HG02970 (cell line): ENCODE measurements at regions not wholly inside any gene's neighbourhood (a gene's known extent, or its start where the extent isn't known, plus 50 kb on each side); places are given as distances from the start of the nearest gene placed in this dataset.

Experiments
- ATAC-seq: cut with Tn5 transposase; IDR thresholded peaks from one replicate; pipeline ENCODE4 v1.9.1; 2021; ENCODE audit warnings: mild to moderate bottlenecking, moderate library complexity, moderate number of reproducible peaks; ENCODE audit not compliant: unreplicated experiment, low FRiP score

DNA sequence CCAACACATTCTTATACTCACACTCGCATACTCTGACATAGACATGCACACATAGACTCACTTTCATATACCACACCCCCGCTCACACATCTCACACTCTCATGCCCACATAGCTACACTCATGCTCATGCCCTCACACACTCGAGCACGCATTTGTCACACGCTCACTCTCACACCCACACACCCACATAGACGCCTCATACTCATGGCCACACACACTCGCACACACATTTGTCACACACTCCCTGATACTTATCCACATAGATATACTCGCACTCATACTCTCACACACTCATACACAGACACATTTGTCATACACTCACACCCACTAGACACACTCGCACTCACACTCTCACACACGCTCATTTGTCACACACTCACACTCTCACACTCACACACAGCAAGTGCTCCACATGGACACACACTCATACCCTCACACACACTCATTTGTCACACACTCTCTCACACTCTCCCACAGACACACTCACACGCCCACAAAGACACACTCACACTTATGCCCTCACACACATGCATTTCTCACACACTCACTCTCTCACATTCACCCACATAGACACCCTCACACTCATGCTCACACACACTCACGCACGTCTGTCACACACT is 50.9 kb downstream of the TNP1 start:
- no peak for ATAC-seq

DNA sequence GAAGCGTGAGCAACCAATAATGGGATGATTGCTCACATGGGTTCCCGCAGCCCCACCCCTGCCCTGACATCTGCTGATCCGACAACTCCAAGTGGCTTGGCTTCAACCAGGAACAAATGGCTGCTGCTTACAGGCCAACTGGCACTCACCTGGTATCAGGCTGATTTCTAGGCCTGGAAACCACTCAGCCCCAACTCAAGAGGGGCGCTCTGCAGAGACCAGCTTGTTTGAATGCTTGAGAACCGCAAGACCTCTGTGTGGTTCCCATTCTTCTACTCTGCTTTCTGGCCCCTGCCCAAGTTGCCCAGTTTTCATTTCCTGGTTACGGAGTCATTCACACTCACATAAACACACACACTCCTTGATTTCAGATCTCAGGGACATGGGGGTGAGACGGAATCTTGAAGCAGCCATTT is 52.0 kb downstream of the TNP1 start:
- no peak for ATAC-seq

DNA sequence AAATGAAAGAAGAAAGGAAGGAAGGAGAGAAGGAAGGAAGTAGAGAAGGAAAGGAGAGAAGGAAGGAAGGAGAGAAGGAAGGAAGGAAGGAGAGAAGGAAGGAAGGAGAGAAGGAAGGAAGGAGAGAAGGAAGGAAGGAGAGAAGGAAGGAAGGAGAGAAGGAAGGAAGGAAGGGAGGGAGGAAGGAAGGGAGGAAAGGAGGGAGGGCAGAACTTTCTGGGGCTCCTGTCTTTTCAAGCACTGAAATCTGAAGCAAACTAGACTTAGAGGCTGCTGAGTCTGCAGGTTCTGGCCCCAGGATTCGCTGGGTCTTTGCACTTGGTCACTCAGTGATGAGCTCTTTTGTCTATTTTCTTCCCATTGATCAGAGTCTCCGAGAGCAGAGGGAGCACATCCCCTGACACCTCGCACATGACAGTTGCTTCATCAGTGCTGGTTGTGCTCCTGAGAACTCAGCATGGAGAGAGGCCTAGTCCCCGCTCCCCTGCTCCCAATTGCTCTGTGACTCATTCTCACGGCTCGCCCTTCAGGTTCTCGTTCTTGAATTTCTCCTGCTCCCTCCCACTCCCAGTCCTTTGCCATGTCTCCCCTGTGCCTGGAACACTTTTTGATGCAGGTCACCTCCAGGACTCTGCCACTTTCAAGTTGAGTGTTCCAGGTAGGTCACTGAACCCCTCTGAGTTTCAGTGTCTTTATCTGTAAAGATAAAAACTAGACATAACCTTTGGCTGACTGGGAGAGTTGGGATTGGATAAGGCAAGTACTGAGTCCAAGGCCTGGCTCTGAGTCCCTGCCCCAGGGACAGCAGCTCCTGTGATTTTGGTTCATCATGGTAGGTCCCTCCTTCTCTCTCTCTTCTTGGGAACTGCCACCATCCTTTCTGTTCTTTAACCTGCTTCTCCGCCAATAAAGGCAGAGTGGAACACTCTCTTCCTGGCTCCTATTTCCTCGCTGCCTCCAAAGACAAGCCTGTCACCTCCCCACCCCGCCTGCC is 55.2 kb downstream of the TNP1 start:
- no peak for ATAC-seq

DNA sequence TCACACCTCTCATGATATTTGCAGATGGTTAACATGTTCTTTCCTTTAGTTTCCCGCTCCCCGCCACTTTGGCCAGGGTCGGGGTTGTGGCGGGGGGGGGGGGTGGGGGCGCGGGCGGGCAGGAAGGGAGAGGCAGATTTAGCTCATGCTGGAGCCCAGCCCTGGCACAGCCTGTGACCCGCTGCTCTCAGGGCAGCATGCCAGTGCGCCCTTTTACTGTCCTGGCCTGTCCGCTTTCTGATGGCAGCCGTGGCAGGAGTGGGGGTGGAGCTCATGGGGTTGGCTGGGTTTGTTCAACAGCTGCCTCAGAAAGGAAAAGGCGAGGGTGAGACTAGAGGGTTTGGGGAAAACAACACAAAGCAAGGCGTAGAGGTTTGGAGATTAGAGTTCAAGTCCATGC is 56.1 kb downstream of the TNP1 start:
- no peak for ATAC-seq

DNA sequence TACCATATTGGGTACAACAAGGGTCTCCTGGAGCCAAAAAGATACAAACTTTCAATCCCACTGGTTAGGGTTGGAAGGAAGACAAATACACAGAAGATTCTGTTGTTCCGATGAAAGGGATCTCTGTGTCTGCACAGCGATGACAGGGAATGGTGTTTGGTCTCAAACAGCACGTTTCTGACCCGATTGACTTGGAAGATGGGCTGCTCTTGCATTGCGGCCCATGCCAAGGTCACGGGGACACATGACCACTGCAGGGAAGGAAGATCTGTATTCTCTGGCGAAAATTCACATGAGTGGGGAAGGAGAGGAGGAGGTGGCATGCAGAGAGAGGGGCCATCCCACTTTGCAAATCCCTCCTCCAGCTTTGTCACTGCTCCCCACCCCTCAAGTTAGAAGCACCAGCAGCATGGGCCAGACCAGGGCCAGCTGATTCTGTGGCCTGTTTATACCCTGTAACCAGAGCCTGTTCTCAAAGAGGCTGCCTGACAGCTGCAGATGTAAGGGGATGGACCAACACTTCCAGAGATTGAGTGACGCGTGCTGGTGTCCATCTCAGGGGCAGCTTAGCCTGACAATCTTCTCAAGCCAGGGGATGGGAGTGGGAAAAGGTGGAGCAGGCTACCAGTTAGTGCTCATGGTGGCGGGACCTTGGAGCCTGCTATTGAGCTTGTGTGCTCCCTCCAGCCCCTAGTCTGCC is 57.2 kb downstream of the TNP1 start:
- no peak for ATAC-seq

DNA sequence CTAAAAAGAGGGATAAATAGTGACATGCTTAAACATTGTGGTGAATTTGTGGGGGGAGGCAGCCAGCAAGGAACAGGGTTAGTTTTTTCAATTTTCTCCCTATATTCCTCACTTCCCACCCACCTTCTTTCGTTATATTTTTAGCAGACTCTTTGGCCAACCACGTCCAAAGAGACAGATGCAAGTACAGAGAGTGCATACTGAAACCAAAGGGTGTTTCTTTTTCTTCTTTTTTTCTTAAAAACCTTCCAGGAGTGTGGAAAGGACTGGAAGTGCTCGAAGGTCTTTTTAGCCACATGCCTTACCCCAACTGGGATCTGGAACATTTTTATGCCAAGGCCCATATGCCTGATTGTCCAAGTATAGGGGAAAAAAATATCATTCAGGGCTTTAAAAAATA is 59.0 kb downstream of the TNP1 start:
- ATAC-seq, result no peak

DNA sequence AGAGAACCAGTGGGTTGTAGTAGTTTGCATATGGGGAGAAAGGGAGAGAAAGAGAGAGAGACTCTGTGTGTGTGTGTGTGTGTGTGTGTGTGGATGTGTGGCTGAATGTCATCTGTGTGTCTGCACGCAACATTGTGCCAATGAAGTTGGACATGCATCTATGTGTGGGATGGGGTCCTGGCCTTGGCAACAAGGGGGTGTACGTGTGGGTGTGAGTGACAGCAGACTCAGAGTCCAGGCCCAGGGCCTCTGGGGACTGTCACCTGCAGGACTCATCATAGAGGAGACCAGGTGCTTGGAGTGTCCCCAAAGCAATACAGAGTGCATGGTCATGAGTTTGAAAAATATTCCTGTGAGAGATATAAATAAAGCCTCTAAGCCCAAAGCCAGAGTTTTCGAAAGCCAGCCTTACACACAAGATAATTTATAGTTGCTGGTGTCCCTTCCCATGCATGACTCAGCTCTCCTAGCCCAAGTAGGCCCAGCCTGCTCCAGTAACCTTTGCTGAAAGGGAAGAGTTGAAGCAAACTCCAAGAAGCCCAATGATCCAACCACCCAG is 59.9 kb downstream of the TNP1 start:
- ATAC-seq, result no peak

DNA sequence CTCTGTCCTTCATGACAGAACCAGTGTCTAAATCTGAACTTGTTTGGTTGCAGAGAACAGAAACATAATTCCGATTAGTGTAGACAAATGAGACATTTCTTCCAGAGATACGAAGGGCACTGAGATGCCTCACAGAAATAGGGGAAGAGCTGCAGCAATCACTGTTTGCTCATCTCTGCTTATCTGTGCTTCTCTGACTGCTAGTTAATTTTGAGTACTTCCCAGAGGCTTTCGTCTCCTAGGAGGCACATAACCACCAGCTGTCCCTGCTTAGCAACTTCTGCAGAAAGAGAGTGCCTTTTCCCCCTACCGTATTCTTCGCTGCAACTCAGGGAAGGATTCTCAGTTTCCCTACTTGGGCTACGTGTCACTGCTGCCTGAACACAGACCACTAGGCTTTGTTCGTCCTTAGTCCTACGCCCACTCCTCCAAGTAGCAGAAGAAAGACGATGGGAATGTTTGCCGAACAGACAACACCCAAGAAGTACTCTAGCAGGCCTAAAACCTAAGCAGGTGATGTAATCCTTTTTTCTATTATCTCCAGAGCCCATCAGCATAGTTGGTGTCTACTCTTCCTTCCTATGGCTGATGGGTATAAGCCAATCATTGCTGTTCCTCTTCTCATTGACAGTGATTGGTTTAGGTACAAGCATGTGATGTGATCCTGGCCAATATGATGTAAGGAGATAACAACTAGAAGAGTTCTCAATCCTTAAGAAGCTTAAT is 63.6 kb downstream of the TNP1 start:
- no peak for ATAC-seq

DNA sequence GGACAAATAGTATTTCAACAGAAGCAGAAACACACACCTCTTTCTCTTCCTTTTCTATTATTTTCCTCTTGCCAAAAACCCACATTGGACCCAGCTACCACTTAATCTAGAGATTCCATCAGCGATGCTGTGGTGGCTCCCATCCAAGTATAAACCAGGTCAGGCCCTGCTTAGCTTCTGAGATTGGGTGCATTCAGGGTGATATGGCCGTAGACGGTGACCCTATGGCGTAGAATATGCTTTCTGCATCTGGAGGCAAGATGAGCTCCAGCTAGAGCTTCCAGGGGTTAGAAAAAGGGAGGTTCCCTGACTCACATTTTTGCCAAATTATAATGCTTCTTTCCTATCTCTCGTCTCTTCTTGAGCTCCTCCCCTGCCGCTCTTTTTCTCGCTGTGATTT is 66.5 kb downstream of the TNP1 start:
- no peak for ATAC-seq

DNA sequence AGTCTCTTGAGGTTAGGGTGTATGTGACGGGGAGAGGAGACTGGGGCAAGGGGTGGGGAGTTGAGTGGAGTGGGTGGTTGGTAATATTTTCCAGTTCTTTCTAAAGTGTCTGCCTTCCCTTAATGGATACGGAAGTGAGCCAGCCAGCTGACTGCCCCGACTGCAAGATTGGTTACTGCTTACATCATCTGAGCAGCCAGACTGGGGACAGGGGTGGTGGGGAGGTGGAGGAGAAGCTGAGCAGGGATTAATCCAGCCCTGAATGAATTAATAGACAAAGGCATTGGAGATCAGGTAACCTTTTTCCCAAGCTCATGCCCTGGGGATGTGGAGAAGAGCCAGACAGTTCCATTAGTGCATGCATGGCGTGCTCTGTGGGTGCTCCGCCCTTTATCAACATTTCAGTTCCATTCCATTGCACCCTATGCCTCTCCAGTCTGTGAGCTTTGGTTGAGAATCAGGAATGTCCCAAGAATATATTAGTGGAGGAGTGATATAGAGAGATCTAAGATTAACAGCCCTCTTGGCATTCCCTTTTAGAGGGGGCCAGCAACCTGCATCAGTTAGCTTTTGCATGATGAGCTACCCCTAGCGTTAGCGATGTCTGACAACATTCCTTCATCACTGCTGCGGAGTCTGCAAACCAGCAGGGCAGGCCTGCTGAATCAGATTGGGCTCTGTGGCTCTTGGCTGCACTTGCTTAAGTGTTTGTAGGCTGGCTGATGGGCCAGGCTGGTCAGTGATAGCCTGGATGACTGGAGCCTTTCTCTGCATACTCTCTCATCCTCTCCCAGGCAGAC is 67.4 kb downstream of the TNP1 start:
- no peak for ATAC-seq

DNA sequence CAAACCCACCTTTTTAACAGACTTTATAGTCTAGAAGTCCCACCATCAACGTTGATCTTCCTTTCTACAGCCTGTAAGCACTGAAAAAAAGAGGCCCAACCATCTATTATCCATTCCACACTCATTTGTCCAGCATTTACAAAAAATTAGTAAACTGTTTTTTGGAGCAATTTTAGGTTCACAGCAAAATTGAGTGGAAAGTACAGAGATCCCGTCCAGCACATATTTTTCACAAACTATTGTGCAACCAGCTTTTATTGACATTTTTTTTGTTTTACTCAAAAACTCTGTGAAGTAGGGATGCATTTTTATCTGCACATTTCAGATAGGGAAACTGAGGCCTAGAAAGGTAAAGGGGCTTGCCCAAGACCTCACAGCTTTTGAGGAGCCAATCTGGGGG is 68.6 kb downstream of the TNP1 start:
- ATAC-seq, result no peak

DNA sequence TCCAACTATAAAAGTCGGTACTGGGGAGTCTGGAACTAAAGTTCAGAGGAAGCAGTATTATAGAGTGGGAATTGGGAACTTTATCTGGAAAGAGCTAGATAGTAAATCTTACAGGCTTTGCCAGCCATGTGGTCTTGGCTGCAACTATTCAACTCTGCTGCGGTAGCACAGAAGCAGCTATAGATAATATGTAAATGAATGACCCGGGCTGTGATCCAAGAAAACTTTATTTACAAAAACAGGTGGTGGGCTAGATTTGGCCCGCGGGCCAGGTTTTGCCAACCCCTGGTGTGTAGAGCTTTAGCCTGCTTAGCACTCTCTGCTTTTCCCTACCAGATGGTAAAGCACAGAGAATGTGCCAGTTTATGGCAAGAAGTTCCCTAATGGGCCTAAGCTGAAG is 70.8 kb downstream of the TNP1 start:
- ATAC-seq, result no peak

DNA sequence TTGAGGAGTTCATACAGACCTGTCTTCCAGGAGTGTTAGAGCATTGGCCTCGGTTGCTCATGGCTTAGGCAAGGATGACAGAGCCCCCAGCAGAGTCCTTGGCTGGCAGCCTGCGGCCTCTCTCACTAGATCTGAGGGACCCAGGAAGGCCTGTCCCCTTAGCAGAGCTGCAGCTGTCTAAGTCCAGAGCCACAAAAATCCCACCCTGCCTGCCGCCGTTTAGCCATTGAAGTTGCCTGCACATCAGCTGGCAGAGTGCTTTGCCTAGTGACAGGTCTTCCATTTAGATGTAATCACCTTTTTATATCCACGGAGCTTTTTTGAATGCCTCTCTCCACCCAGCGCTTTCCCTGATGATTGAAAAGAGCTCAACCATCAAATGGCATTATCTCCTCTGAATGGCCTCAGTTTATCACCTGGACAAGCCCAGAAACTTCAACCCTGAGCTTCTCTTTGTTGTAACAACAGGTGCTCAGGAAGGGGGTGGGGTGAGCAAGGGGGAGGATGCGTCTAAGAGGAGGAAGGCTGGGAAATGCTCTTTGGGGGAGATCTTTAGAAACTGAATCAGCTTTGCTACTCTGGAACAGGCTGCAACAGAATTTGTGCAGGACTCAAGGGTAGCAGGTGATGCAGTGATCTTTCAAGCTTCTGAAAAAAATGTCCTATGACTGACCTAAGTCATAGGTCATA is 71.9 kb downstream of the TNP1 start:
- ATAC-seq, result no peak

DNA sequence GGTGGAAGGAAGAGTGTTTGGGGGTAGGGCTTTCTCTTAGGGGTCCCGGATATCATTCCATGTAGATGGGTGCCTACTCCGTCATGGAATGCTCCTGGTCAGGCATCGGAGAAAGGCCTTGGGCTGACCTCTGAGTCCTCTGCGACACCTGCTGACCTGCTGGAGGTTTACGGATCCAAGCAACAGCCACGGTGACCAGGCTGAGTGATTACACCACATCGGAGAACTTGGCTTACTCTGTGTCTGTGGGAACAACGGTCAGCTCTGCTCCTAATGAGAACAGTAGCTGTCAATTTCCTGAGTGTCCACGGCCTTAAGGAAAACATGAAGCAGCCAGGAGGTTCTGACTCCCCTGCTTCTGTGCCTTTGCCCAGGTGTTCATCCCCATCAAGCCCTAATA is 73.2 kb downstream of the TNP1 start:
- no peak for ATAC-seq

DNA sequence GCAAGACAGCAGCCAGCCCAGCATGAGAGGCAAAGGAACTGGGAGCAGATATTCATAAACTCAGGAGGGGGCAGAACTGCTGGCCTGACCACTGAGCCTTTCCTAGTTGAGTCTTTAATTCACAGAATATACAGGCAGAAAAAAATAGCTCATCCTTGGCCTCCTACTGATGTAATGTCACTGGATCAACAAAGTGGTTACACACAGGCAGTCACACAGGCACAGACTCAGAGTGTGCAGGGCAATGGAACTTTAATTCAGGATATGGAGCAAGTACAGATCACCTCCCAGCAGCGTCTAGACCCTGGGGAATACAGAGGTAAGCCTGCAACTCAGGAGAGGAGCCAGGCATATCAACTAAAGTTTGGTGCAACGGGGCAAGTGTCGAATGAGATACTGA is 75.4 kb downstream of the TNP1 start:
- no peak for ATAC-seq

DNA sequence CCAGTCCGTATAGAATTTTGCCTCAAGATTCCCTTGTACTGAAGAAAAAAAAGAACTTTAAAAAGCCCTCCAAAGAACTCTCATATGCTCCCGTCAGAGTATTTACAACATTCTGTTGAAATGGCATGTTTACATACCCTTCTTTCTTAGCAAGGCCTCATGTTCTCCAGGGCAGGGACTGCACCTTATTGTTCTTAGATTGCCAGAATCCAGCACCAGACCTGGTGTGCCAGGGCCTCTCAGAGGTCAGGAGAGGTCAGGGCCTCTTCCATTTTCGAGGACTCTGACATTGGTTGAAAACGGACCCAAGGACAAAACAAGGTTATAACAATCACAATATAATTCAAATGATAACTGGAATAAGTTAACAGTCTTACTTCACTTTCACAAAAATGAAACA is 78.2 kb downstream of the TNP1 start:
- no peak for ATAC-seq

DNA sequence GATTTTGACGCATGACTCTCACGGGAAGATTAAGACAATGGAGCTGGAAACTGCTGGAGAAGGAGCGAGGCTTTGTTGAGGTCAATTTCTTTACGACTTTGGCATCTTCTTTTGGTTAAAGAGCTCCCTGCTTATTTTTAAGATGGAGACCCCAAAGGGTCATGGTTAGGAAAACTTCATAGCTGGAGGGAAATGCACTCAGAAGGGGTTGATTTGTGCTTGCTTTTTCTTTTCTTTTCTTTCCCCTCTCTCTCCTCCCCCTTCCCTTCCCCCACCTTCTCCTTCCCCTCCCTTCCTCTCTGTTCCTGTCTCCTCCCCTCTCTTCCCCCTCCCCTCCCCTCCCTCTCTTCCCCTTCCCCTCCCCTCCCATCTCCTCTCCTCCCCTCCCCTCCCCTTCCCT is 79.0 kb downstream of the TNP1 start:
- no peak for ATAC-seq

DNA sequence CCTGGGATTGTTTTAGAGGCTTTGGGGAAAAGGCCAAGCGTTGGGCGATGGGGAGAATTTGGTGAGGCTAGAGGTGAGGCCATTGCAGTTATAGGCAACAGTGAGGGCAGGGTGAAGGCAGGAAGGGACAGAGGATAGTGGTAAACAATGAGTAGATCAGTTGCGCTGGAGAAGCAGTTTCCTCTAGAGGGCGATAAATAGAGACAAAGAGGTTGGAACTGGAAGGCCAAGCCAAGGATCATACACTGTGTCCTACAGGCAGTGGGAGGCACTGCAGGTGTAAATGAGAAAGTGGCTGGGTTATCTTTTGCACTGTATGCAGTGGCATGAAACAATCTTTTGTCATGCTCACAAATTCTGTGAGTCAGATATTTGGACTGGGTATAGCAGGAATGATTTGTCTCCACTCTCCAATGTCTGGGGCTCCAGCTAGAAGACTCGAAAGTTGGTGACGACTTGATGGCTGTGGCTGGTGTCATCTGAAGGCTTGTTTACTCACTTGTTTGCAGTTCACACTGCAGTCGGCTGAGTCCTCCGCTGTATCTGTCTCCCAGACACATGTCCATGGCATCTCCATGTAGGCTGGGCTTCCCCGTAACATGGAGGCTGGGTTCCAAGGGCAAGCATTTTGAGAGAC is 82.1 kb downstream of the TNP1 start:
- peak; percentile 91 for ATAC-seq
